Activated CD8-positive, alpha-beta memory T cell treated with anti-CD3 and anti-CD28 coated beads for 36 hours (primary cell): ENCODE measurements at regions not wholly inside any gene's neighbourhood (a gene's known extent, or its start where the extent isn't known, plus 50 kb on each side); places are given as distances from the start of the nearest gene placed in this dataset.

Source experiments
- CTCF ChIA-PET: fragments of 350-600 bp; sonication (Branson Sonifier 250); formaldehyde crosslinking; loops from one replicate; lab custom pipeline; 2021; ENCODE audit warnings: antibody characterized with exemption; lab: Charles Lee
- POLR2A ChIA-PET: fragments of 350-600 bp; sonication (Branson Sonifier 250); formaldehyde crosslinking; loops from one replicate; lab custom pipeline; 2021; ENCODE audit warnings: antibody characterized with exemption; lab: Charles Lee

- ChIA-PET CTCF (no interaction called here), POLR2A (no interaction called here)
These were observed 209.9 kb downstream of the COL4A1 start for GRCh38 chr13:110097013-110097412.

- POLR2A ChIA-PET, result no interaction called here
- CTCF ChIA-PET, result no interaction called here
These were observed 214.1 kb downstream of the COL4A1 start for GRCh38 chr13:110092831-110093247.

- CTCF ChIA-PET, result no interaction called here
- POLR2A ChIA-PET, result no interaction called here
These were observed 217.1 kb downstream of the COL4A1 start for GRCh38 chr13:110089815-110090214.

GRCh38 chr13:110089100-110089499 lies 217.9 kb downstream of the COL4A1 start:
- ChIA-PET CTCF (no interaction called here), POLR2A (no interaction called here)

GRCh38 chr13:110073982-110074381 lies 233.0 kb downstream of the COL4A1 start:
- POLR2A ChIA-PET, result no interaction called here
- CTCF ChIA-PET, result no interaction called here

- ChIA-PET POLR2A (no interaction called here), CTCF (no interaction called here)
These were observed 236.3 kb downstream of the COL4A1 start for GRCh38 chr13:110070511-110071120.

GRCh38 chr13:110070046-110070445 lies 236.9 kb downstream of the COL4A1 start:
- POLR2A ChIA-PET, result no interaction called here

GRCh38 chr13:110068176-110068473 lies 238.8 kb downstream of the COL4A1 start:
- CTCF ChIA-PET, result no interaction called here
- POLR2A ChIA-PET, result no interaction called here

More at GRCh38 chr13:110070046-110070445, 236.9 kb downstream of the COL4A1 start:
- CTCF ChIA-PET, result no interaction called here

GRCh38 chr13:110067355-110068175 lies 239.4 kb downstream of the COL4A1 start:
- CTCF ChIA-PET, result no interaction called here
- POLR2A ChIA-PET, result no interaction called here

GRCh38 chr13:110065780-110066179 lies 241.2 kb downstream of the COL4A1 start:
- ChIA-PET CTCF (no interaction called here), POLR2A (no interaction called here)

GRCh38 chr13:110063490-110064421 lies 243.2 kb downstream of the COL4A1 start:
- ChIA-PET POLR2A (no interaction called here), CTCF (no interaction called here)

GRCh38 chr13:110062777-110063442 lies 244.0 kb downstream of the COL4A1 start:
- ChIA-PET CTCF (no interaction called here), POLR2A (no interaction called here)

- POLR2A ChIA-PET, result no interaction called here
- CTCF ChIA-PET, result no interaction called here
These were observed 244.7 kb downstream of the COL4A1 start for GRCh38 chr13:110062077-110062776.

- ChIA-PET POLR2A (no interaction called here), CTCF (no interaction called here)
These were observed 245.7 kb downstream of the COL4A1 start for GRCh38 chr13:110061270-110061669.

- POLR2A ChIA-PET, result no interaction called here
- CTCF ChIA-PET, result no interaction called here
These were observed 249.9 kb downstream of the COL4A1 start for GRCh38 chr13:110057052-110057451.

- POLR2A ChIA-PET, result no interaction called here
- CTCF ChIA-PET, result no interaction called here
These were observed 250.3 kb downstream of the COL4A1 start for GRCh38 chr13:110056640-110057039.

- POLR2A ChIA-PET, result no interaction called here
- CTCF ChIA-PET, result no interaction called here
These were observed 251.9 kb downstream of the COL4A1 start for GRCh38 chr13:110055089-110055488.

- ChIA-PET POLR2A (no interaction called here), CTCF (no interaction called here)
These were observed 252.9 kb downstream of the COL4A1 start for GRCh38 chr13:110054041-110054440.

- CTCF ChIA-PET, result no interaction called here
- POLR2A ChIA-PET, result no interaction called here
These were observed 259.5 kb downstream of the COL4A1 start for GRCh38 chr13:110047496-110047895.
